CD14-positive monocyte (primary cell): ENCODE measurements at regions not wholly inside any gene's neighbourhood (a gene's known extent, or its start where the extent isn't known, plus 50 kb on each side); places are given as distances from the start of the nearest gene placed in this dataset.

Experiments used
- DNase-seq, 3 donors: peaks; one replicate each; pipeline ENCODE4 v3.0.0-alpha.2; 2011 to 2022
- H2AFZ ChIP-seq: 2 replicates; pipeline ENCODE4 v1.6.0; 2012; ENCODE audit warnings: mild to moderate bottlenecking, low read depth, low read length, inconsistent platforms; ENCODE audit not compliant: insufficient read depth, poor library complexity, severe bottlenecking
- H3K27ac ChIP-seq, 2 donors: 1 replicate in 1 of 2; 2 replicates in 1 of 2; pipeline ENCODE4 v1.5.1; 2012 to 2013; ENCODE audit warnings: low read length in 2 of 2, control low read depth in 1 of 2, inconsistent platforms in 1 of 2, low read depth in 1 of 2, mild to moderate bottlenecking in 1 of 2
- H3K27me3 ChIP-seq, 2 donors: one replicate each; pipeline versions ENCODE4 v1.6.0 to v1.6.1; 2011 to 2013; ENCODE audit warnings: low read length in 2 of 2; ENCODE audit not compliant: control insufficient read depth in 2 of 2, insufficient read depth in 2 of 2
- H3K36me3 ChIP-seq, 2 donors: replicated peaks in 1 of 2; 1 replicate in 1 of 2; 2 replicates in 1 of 2; pipeline versions ENCODE4 v1.5.1 to v1.6.1; 2012 to 2013; ENCODE audit warnings: low read length in 2 of 2, control low read depth in 1 of 2, inconsistent platforms in 1 of 2, mild to moderate bottlenecking in 1 of 2; ENCODE audit not compliant: insufficient read depth in 2 of 2, control insufficient read depth in 1 of 2
- H3K4me1 ChIP-seq, 2 donors: 1 replicate in 1 of 2; 2 replicates in 1 of 2; pipeline versions ENCODE4 v1.5.1 to v1.6.1; 2012 to 2013; ENCODE audit warnings: low read length in 2 of 2, control low read depth in 1 of 2, inconsistent platforms in 1 of 2, mild to moderate bottlenecking in 1 of 2, moderate library complexity in 1 of 2; ENCODE audit not compliant: insufficient read depth in 2 of 2, control insufficient read depth in 1 of 2
- H3K4me2 ChIP-seq: replicated peaks from 2 replicates; pipeline ENCODE3; 2012; ENCODE audit warnings: low read length, moderate library complexity, mild to moderate bottlenecking; ENCODE audit not compliant: poor library complexity, severe bottlenecking; ENCODE audit errors: extremely low read depth
- H3K4me3 ChIP-seq, 3 experiments: fragments of 200-600 bp in 1 of 3; sonication (generic) in 1 of 3; replicated peaks in 1 of 3; 1 replicate in 2 of 3; 2 replicates in 1 of 3; pipeline ENCODE4 v1.5.1; 2011 to 2013; ENCODE audit warnings: low read length in 3 of 3, mild to moderate bottlenecking in 3 of 3, control low read depth in 2 of 3, low read depth in 2 of 3, inconsistent platforms in 1 of 3, moderate library complexity in 1 of 3
- H3K79me2 ChIP-seq: 2 replicates; pipeline ENCODE4 v1.6.0; 2012; ENCODE audit warnings: mild to moderate bottlenecking, control low read depth, inconsistent platforms, low read length, moderate library complexity; ENCODE audit not compliant: insufficient read depth
- H3K9ac ChIP-seq: 2 replicates; pipeline ENCODE4 v1.6.0; 2017; ENCODE audit warnings: low read length, mild to moderate bottlenecking; ENCODE audit not compliant: insufficient read depth, poor library complexity, severe bottlenecking
- H3K9me3 ChIP-seq, 2 donors: replicated peaks in 1 of 2; 1 replicate in 1 of 2; 2 replicates in 1 of 2; pipeline versions ENCODE4 v1.5.1 to v1.6.1; 2012 to 2013; ENCODE audit warnings: low read length in 2 of 2, control low read depth in 1 of 2; ENCODE audit not compliant: control insufficient read depth in 1 of 2, insufficient read depth in 1 of 2
- H4K20me1 ChIP-seq: 2 replicates; pipeline ENCODE4 v1.6.0; 2012; ENCODE audit warnings: mild to moderate bottlenecking, low read length, control low read depth, moderate library complexity; ENCODE audit not compliant: insufficient read depth
- H3K27ac Mint-ChIP-seq, 7 donors: one replicate each; pipeline ENCODE4 v1.8.0; 2020; ENCODE audit warnings: mild to moderate bottlenecking in 7 of 7, mixed read lengths in 7 of 7, moderate library complexity in 6 of 7, inconsistent platforms in 2 of 7
- H3K27me3 Mint-ChIP-seq, 3 donors: one replicate each; pipeline ENCODE4 v1.8.0; 2021 to 2022; ENCODE audit warnings: low read depth in 3 of 3, mild to moderate bottlenecking in 3 of 3, mixed read lengths in 3 of 3, moderate library complexity in 3 of 3, inconsistent platforms in 1 of 3
- H3K36me3 Mint-ChIP-seq, 2 donors: one replicate each; pipeline ENCODE4 v1.8.0; 2020; ENCODE audit warnings: mixed read lengths in 2 of 2, inconsistent platforms in 1 of 2, mild to moderate bottlenecking in 1 of 2
- H3K4me1 Mint-ChIP-seq: one replicate; pipeline ENCODE4 v1.8.0; 2020; ENCODE audit warnings: mild to moderate bottlenecking, mixed read lengths
- H3K4me3 Mint-ChIP-seq, 2 donors: one replicate each; pipeline ENCODE4 v1.8.0; 2020; ENCODE audit warnings: mild to moderate bottlenecking in 2 of 2, mixed read lengths in 2 of 2, moderate library complexity in 1 of 2
- H3K9me3 Mint-ChIP-seq, 7 donors: one replicate each; pipeline ENCODE4 v1.8.0; 2020 to 2022; ENCODE audit warnings: mixed read lengths in 7 of 7, mild to moderate bottlenecking in 6 of 7, moderate library complexity in 6 of 7, inconsistent platforms in 2 of 7
- CTCF ChIP-seq: fragments of 200-600 bp; IDR thresholded peaks from one replicate; pipeline ENCODE4 v1.8.0; 2022; ENCODE audit warnings: antibody characterized with exemption, mild to moderate bottlenecking
- WGBS: methylation state at CpG from one replicate; pipeline ENCODE4 v1.1.5; 2013; ENCODE audit warnings: missing lambda C conversion rate; ENCODE audit not compliant: insufficient coverage; 5-methylcytosine and 5-hydroxymethylcytosine counted together
- intact Hi-C, 2 donors: fragments of 100-400 bp; cut with micrococcal nuclease; formaldehyde crosslinking; loops; one replicate each; pipeline versions ENCODE4 v1.15.0 to v1.15.1; 2023

GRCh38 chr5:2560435-2560834, 191.0 kb downstream of the IRX2 start:
- no peak overlapping the region for H3K9ac ChIP-seq
- H3K4me1 ChIP-seq: no peaks in the 10 kb centered on the region
- H3K36me3 ChIP-seq: no peaks in the 10 kb centered on the region
- no peak for DNase-seq
- H3K27ac ChIP-seq: no peak overlapping the region
- H2AFZ ChIP-seq: no peak overlapping the region
- Mint-ChIP-seq H3K27ac (no peak overlapping the region), H3K4me1 (no peaks in the 10 kb centered on the region), H3K27me3 (no peaks in the 10 kb centered on the region), H3K36me3 (no peaks in the 10 kb centered on the region), H3K9me3 (peaks cover 16 to 52% (median 30%) of the 10 kb centered on the region in 7 donors), H3K4me3 (no peak overlapping the region)
- intact Hi-C loops: no loop called here
- no peak for TF ChIP-seq CTCF
- no peak overlapping the region for H3K4me3 ChIP-seq
- H3K9me3 ChIP-seq: peaks cover 69 to 72% of the 10 kb centered on the region in 2 donors
- no peaks in the 10 kb centered on the region for H3K27me3 ChIP-seq
- no peaks in the 10 kb centered on the region for H4K20me1 ChIP-seq
- H3K79me2 ChIP-seq: no peaks in the 10 kb centered on the region
- H3K4me2 ChIP-seq: no peak overlapping the region
- 100% methylated on average over 1 of the region's 5 CpGs for WGBS

- Histone ChIP-seq H4K20me1 (no peaks in the 10 kb centered on the region), H3K36me3 (no peaks in the 10 kb centered on the region), H3K4me1 (no peaks in the 10 kb centered on the region), H3K9me3 (peaks cover 51 to 58% of the 10 kb centered on the region in 2 donors), H3K79me2 (no peaks in the 10 kb centered on the region), H3K27me3 (no peaks in the 10 kb centered on the region), H3K4me3 (no peak overlapping the region), H3K9ac (no peak overlapping the region), H3K4me2 (no peak overlapping the region), H3K27ac (no peak overlapping the region), H2AFZ (no peak overlapping the region)
- no peaks in the 10 kb centered on the region for H3K27me3 Mint-ChIP-seq
- no peak overlapping the region for H3K27ac Mint-ChIP-seq
- DNase-seq: no peak
- intact Hi-C loops: no loop called here
- no peaks in the 10 kb centered on the region for H3K4me1 Mint-ChIP-seq
- WGBS: 91% methylated on average over 12 of the region's 12 CpGs
- H3K36me3 Mint-ChIP-seq: no peaks in the 10 kb centered on the region
- H3K4me3 Mint-ChIP-seq: no peak overlapping the region
- TF ChIP-seq CTCF: no peak
- H3K9me3 Mint-ChIP-seq: peaks cover 18 to 51% (median 28%) of the 10 kb centered on the region in 7 donors
Measured at GRCh38 chr5:2557435-2557834, 194.0 kb downstream of the IRX2 start.
